NCI-H128 (cell line): ENCODE measurements at regions not wholly inside any gene's neighbourhood (a gene's known extent, or its start where the extent isn't known, plus 50 kb on each side); places are given as distances from the start of the nearest gene placed in this dataset.
"Not testable (repeated sequence)": the region's sequence is repeated elsewhere in the genome, so short reads cannot be mapped to it uniquely, and the experiment has no call there.

Source experiments
- DNase-seq: peaks from one replicate; lab custom pipeline; 2025; ENCODE audit not compliant: unreplicated experiment; lab: John Stamatoyannopoulos, UW

- DNase-seq, result no peak
These were observed 1328.2 kb upstream of the NUDT12 start for GRCh38 chr5:104890767-104891166.

- no peak for DNase-seq
These were observed 1296.8 kb upstream of the NUDT12 start for GRCh38 chr5:104859437-104859836.

GRCh38 chr5:104852099-104852498, 1289.5 kb upstream of the NUDT12 start:
- DNase-seq, result not testable (repeated sequence)

GRCh38 chr5:104845541-104845940, 1283.0 kb upstream of the NUDT12 start:
- DNase-seq, result no peak

- DNase-seq, result no peak
These were observed 1281.2 kb upstream of the NUDT12 start for GRCh38 chr5:104843822-104844221.

- no peak for DNase-seq
These were observed 1277.7 kb upstream of the NUDT12 start for GRCh38 chr5:104840284-104840683.

- not testable (repeated sequence) for DNase-seq
These were observed 1268.9 kb upstream of the NUDT12 start for GRCh38 chr5:104831515-104831914.

GRCh38 chr5:104821606-104822005, 1259.0 kb upstream of the NUDT12 start:
- DNase-seq, result no peak

- no peak for DNase-seq
These were observed 1254.5 kb upstream of the NUDT12 start for GRCh38 chr5:104817127-104817526.

GRCh38 chr5:104815212-104815611, 1252.6 kb upstream of the NUDT12 start:
- no peak for DNase-seq

GRCh38 chr5:104800440-104801048, 1238.0 kb upstream of the NUDT12 start:
- no peak for DNase-seq

GRCh38 chr5:104793755-104794080, 1231.1 kb upstream of the NUDT12 start:
- DNase-seq, result no peak

- no peak for DNase-seq
These were observed 1230.6 kb upstream of the NUDT12 start for GRCh38 chr5:104793031-104793754.

- DNase-seq, result no peak
These were observed 1226.8 kb upstream of the NUDT12 start for GRCh38 chr5:104789366-104789765.

- no peak for DNase-seq
These were observed 1222.5 kb upstream of the NUDT12 start for GRCh38 chr5:104785097-104785496.

- no peak for DNase-seq
These were observed 1211.8 kb upstream of the NUDT12 start for GRCh38 chr5:104774372-104774771.

- DNase-seq, result no peak
These were observed 1201.6 kb upstream of the NUDT12 start for GRCh38 chr5:104764197-104764596.

GRCh38 chr5:104763216-104763615, 1200.6 kb upstream of the NUDT12 start:
- DNase-seq, result no peak

- no peak for DNase-seq
These were observed 1195.3 kb upstream of the NUDT12 start for GRCh38 chr5:104757915-104758314.

- DNase-seq, result no peak
These were observed 1193.2 kb upstream of the NUDT12 start for GRCh38 chr5:104755806-104756205.

- DNase-seq, result no peak
These were observed 1191.9 kb upstream of the NUDT12 start for GRCh38 chr5:104754311-104754995.

- DNase-seq, result no peak
These were observed 1189.4 kb upstream of the NUDT12 start for GRCh38 chr5:104751969-104752368.
